ENCODE measurements at regions not wholly inside any gene's neighbourhood (a gene's known extent, or its start where the extent isn't known, plus 50 kb on each side); places are given as distances from the start of the nearest gene placed in this dataset.

GRCh38 chr2:16225071-16225470, 284.7 kb downstream of the MYCN start:
- TF ChIP-seq, protein P1, sequence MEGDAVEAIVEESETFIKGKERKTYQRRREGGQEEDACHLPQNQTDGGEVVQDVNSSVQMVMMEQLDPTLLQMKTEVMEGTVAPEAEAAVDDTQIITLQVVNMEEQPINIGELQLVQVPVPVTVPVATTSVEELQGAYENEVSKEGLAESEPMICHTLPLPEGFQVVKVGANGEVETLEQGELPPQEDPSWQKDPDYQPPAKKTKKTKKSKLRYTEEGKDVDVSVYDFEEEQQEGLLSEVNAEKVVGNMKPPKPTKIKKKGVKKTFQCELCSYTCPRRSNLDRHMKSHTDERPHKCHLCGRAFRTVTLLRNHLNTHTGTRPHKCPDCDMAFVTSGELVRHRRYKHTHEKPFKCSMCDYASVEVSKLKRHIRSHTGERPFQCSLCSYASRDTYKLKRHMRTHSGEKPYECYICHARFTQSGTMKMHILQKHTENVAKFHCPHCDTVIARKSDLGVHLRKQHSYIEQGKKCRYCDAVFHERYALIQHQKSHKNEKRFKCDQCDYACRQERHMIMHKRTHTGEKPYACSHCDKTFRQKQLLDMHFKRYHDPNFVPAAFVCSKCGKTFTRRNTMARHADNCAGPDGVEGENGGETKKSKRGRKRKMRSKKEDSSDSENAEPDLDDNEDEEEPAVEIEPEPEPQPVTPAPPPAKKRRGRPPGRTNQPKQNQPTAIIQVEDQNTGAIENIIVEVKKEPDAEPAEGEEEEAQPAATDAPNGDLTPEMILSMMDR (IDR thresholded peaks at IDR 0.05; ENCODE audit: insufficient read depth, low read length, poor library complexity, severe bottlenecking) = no peak
- no peak for TF ChIP-seq EZH2phosphoT487 (conservative IDR thresholded peaks at IDR 0.05; ENCODE audit: low read length)
